K562 (cell line): ENCODE measurements at regions not wholly inside any gene's neighbourhood (a gene's known extent, or its start where the extent isn't known, plus 50 kb on each side); places are given as distances from the start of the nearest gene placed in this dataset.

ENCODE experiments used
- CEBPB ChIP-seq: fragments of 450-650 bp; IDR thresholded peaks from 2 replicates; pipeline ENCODE4 v1.6.1; 2016; ENCODE audit warnings: missing genetic modification characterization, missing compliant biosample characterization
- HDAC1 ChIP-seq, 2 experiments: fragments of 450-650 bp; IDR thresholded peaks; 2 replicates each; pipeline ENCODE4 v1.6.1; 2016 to 2017; ENCODE audit warnings: inconsistent platforms in 1 of 2, mild to moderate bottlenecking in 1 of 2, moderate library complexity in 1 of 2
- XRCC5 ChIP-seq: fragments of 200-400 bp; formaldehyde crosslinking; IDR thresholded peaks from 2 replicates; pipeline ENCODE4 v1.6.1; 2017; ENCODE audit warnings: low read depth, mild to moderate bottlenecking, low read length

GRCh38 chr9:1581926-1582325 lies 433.2 kb upstream of the SMARCA2 start:
- TF ChIP-seq XRCC5 = no peak
- no peak for TF ChIP-seq HDAC1 (IDR thresholded peaks at IDR 0.05)
- TF ChIP-seq CEBPB (tag) = no peak
